ENCODE measurements at regions not wholly inside any gene's neighbourhood (a gene's known extent, or its start where the extent isn't known, plus 50 kb on each side); places are given as distances from the start of the nearest gene placed in this dataset.

- Histone ChIP-seq H3K27ac (ENCODE audit: extremely low read depth, low read depth, low read length) (no peak overlapping the region), H3K79me2 (ENCODE audit: control insufficient read depth, insufficient read depth, low read length) (no peaks in the 10 kb centered on the region), H3K9ac (ENCODE audit: insufficient read depth in 1 of 2, low read depth in 2 of 2, low read length in 2 of 2) (no peak overlapping the region), H3K9me1 (ENCODE audit: control insufficient read depth, insufficient read depth, low read length) (no peaks in the 10 kb centered on the region), H3K4me1 (replicated peaks in 1 of 2; ENCODE audit: control insufficient read depth in 2 of 2, insufficient read depth in 2 of 2, low read length in 2 of 2) (no peaks in the 10 kb centered on the region), H3K4me3 (no peak overlapping the region), H4K20me1 (replicated peaks; ENCODE audit: control insufficient read depth, insufficient read depth, low read length) (no peaks in the 10 kb centered on the region), H3K36me3 (ENCODE audit: control insufficient read depth, insufficient read depth, low read length) (no peaks in the 10 kb centered on the region), H3K27me3 (ENCODE audit: control insufficient read depth in 2 of 2, insufficient read depth in 2 of 2, low read length in 2 of 2) (no peaks in the 10 kb centered on the region), H2AFZ (ENCODE audit: low read depth, low read length) (no peak overlapping the region), H3K4me2 (ENCODE audit: insufficient read depth, low read length) (no peak overlapping the region), H3K9me3 (replicated peaks; ENCODE audit: control insufficient read depth, insufficient read depth, low read depth, low read length) (no peaks in the 10 kb centered on the region)
- TF ChIP-seq MXI1 (IDR thresholded peaks at IDR 0.05; ENCODE audit: low read depth, low read length) (no peak), NEUROD1 (IDR thresholded peaks at IDR 0.05; ENCODE audit: borderline replicate concordance, low read depth, low read length, partially characterized antibody) (no peak), ZNF57 (CRISPR knock-in tag; IDR thresholded peaks at IDR 0.05) (no peak), POLR3A (IDR thresholded peaks at IDR 0.05; ENCODE audit: borderline replicate concordance, extremely low read depth, insufficient read depth, insufficient read length) (no peak), MLX (CRISPR knock-in tag; conservative IDR thresholded peaks at IDR 0.05) (no peak), HNRNPL (IDR thresholded peaks at IDR 0.05; ENCODE audit: low read depth, low read length) (no peak), ESRRA (IDR thresholded peaks at IDR 0.05; ENCODE audit: borderline replicate concordance, low read depth) (no peak), PPARD (CRISPR knock-in tag; IDR thresholded peaks at IDR 0.05) (no peak), STAT5B (CRISPR knock-in tag; IDR thresholded peaks at IDR 0.05) (no peak), NCOA1 (IDR thresholded peaks at IDR 0.05; ENCODE audit: low read depth) (no peak), ZC3H8 (IDR thresholded peaks at IDR 0.05) (no peak), WHSC1 (IDR thresholded peaks at IDR 0.05; ENCODE audit: low read length) (no peak), CBX3 (IDR thresholded peaks at IDR 0.05; ENCODE audit: borderline replicate concordance in 1 of 2, low read length in 2 of 2) (no peak), MTA1 (IDR thresholded peaks at IDR 0.05; ENCODE audit: borderline replicate concordance) (no peak), NR3C1 (CRISPR knock-in tag; IDR thresholded peaks at IDR 0.05) (no peak), ZNF766 (CRISPR knock-in tag; conservative IDR thresholded peaks at IDR 0.05) (no peak)
- DNase-seq (ENCODE audit: extremely low read depth in 1 of 4, low spot score in 3 of 4) (no peak), ATAC-seq (no peak), FAIRE-seq (no peak)
- CTCF ChIA-PET (ENCODE audit: low intra/inter-chr PET ratio): no interaction called here
- WGBS (ENCODE audit: insufficient coverage, low coverage, missing lambda C conversion rate): 0% methylated on average over 2 of the region's 2 CpGs
- POLR2A ChIA-PET: no interaction called here
- intact Hi-C loops (cut with micrococcal nuclease): no loop called here
- BruUV-seq (replicated peaks): no TSS peak
- in situ Hi-C loops (cut with MboI): no loop called here
Observed at GRCh38 chr18:47586418-47587070, 335.1 kb upstream of the SKOR2 start.

All from K562 (cell line).